Lower leg skin (tissue), 4 donors: ENCODE measurements at regions not wholly inside any gene's neighbourhood (a gene's known extent, or its start where the extent isn't known, plus 50 kb on each side); places are given as distances from the start of the nearest gene placed in this dataset.
"Not testable (repeated sequence)": the region's sequence is repeated elsewhere in the genome, so short reads cannot be mapped to it uniquely, and the experiment has no call there.

ENCODE experiments used
- DNase-seq, 2 donors: peaks; one replicate each; pipeline ENCODE4 v3.0.0-alpha.2; 2019; ENCODE audit warnings: low spot score in 2 of 2
- H3K4me3 ChIP-seq: fragments of 200-600 bp; sonication (generic); 2 replicates; pipeline ENCODE4 v1.5.1; 2017; ENCODE audit warnings: mild to moderate bottlenecking, low read depth; ENCODE audit not compliant: poor library complexity, severe bottlenecking
- POLR2A ChIP-seq, 2 donors: fragments of 450-650 bp; IDR thresholded peaks; one replicate each; pipeline ENCODE4 v1.6.1; 2016 to 2017; ENCODE audit warnings: antibody characterized with exemption in 2 of 2, mild to moderate bottlenecking in 1 of 2, moderate library complexity in 1 of 2
- WGBS, 2 donors: methylation state at CpG; one replicate each; pipeline ENCODE4 v1.1.5; 2018; 5-methylcytosine and 5-hydroxymethylcytosine counted together
- intact Hi-C: fragments of 100-400 bp; cut with DNase I; formaldehyde crosslinking; loops from one replicate; pipeline ENCODE4 v1.15.0; 2023; ENCODE audit warnings: low total_unique reads
- TF ChIP-seq, protein P1 (sequence below), 3 donors: fragments of 450-650 bp; IDR thresholded peaks; one replicate each; pipeline ENCODE4 v1.5.1; 2016; ENCODE audit warnings: antibody characterized with exemption in 3 of 3, mild to moderate bottlenecking in 3 of 3, moderate library complexity in 2 of 3

- DNase-seq, result no peak
- H3K4me3 ChIP-seq, result no peak overlapping the region
- 63 to 66% methylated on average over 4 of the region's 4 CpGs for WGBS, 2 donors
- no peak for TF ChIP-seq POLR2A (IDR thresholded peaks at IDR 0.05)
- TF ChIP-seq, protein P1, sequence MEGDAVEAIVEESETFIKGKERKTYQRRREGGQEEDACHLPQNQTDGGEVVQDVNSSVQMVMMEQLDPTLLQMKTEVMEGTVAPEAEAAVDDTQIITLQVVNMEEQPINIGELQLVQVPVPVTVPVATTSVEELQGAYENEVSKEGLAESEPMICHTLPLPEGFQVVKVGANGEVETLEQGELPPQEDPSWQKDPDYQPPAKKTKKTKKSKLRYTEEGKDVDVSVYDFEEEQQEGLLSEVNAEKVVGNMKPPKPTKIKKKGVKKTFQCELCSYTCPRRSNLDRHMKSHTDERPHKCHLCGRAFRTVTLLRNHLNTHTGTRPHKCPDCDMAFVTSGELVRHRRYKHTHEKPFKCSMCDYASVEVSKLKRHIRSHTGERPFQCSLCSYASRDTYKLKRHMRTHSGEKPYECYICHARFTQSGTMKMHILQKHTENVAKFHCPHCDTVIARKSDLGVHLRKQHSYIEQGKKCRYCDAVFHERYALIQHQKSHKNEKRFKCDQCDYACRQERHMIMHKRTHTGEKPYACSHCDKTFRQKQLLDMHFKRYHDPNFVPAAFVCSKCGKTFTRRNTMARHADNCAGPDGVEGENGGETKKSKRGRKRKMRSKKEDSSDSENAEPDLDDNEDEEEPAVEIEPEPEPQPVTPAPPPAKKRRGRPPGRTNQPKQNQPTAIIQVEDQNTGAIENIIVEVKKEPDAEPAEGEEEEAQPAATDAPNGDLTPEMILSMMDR (IDR thresholded peaks at IDR 0.05), result no peak
- intact Hi-C loops, result no loop called here
Measured at GRCh38 chr15:79561982-79562381, 129.8 kb downstream of the MINAR1 start.

- TF ChIP-seq POLR2A (IDR thresholded peaks at IDR 0.05), result no peak
- TF ChIP-seq, protein P1 (IDR thresholded peaks at IDR 0.05), result no peak
- intact Hi-C loops, result no loop called here
- H3K4me3 ChIP-seq, result no peak overlapping the region
- 59 to 64% methylated on average over 14 of the region's 14 CpGs for WGBS, 2 donors
- no peak for DNase-seq
Measured at GRCh38 chr15:79562403-79562815, 130.3 kb downstream of the MINAR1 start.

- H3K4me3 ChIP-seq, result no peak overlapping the region
- no peak for DNase-seq
- intact Hi-C loops, result no loop called here
- WGBS, 2 donors, result 81 to 83% methylated on average over 10 of the region's 10 CpGs
- TF ChIP-seq POLR2A (IDR thresholded peaks at IDR 0.05), result no peak
- TF ChIP-seq, protein P1 (IDR thresholded peaks at IDR 0.05), result no peak
Measured at GRCh38 chr15:79562899-79563298, 130.8 kb downstream of the MINAR1 start.

DNA sequence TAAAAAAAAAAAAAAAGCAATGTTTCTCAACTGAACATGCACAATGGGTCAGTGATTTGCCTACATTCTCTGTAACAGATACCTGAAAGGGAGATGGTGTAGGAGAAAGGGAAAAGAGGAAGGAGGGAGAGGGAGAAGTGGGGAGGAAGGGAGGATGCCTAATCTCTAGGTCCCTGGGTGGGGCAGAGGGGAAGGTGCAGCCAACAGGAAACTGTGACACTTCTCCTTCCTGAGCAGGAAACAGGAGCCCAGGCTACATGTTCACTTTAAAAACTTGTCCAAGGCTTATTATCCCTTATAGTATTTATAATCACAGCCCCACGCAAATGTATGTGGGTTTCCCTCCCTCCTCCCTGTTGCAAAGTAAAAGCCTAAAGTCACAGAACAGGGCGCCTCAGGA, 137.9 kb downstream of the MINAR1 start:
- TF ChIP-seq, protein P1 (IDR thresholded peaks at IDR 0.05), result no peak
- TF ChIP-seq POLR2A (IDR thresholded peaks at IDR 0.05), result no peak
- WGBS, 2 donors, result 64 to 78% methylated on average over 2 of the region's 2 CpGs
- intact Hi-C loops, result no loop called here
- no peak for DNase-seq
- H3K4me3 ChIP-seq, result no peak overlapping the region

- no peak for DNase-seq
- no peak overlapping the region for H3K4me3 ChIP-seq
- intact Hi-C loops, result no loop called here
- WGBS, 2 donors, result 71 to 78% methylated on average over 6 of the region's 6 CpGs
- no peak for TF ChIP-seq POLR2A (IDR thresholded peaks at IDR 0.05)
- TF ChIP-seq, protein P1 (IDR thresholded peaks at IDR 0.05), result no peak
Measured at GRCh38 chr15:79572691-79573404, 140.7 kb downstream of the MINAR1 start.

- 87 to 97% methylated on average over 2 of the region's 2 CpGs for WGBS, 2 donors
- DNase-seq, intact Hi-C loops, H3K4me3 ChIP-seq: not testable (repeated sequence)
Measured at GRCh38 chr15:79574431-79575273, 142.5 kb downstream of the MINAR1 start.
